ENCODE measurements at regions not wholly inside any gene's neighbourhood (a gene's known extent, or its start where the extent isn't known, plus 50 kb on each side); places are given as distances from the start of the nearest gene placed in this dataset.

DNA sequence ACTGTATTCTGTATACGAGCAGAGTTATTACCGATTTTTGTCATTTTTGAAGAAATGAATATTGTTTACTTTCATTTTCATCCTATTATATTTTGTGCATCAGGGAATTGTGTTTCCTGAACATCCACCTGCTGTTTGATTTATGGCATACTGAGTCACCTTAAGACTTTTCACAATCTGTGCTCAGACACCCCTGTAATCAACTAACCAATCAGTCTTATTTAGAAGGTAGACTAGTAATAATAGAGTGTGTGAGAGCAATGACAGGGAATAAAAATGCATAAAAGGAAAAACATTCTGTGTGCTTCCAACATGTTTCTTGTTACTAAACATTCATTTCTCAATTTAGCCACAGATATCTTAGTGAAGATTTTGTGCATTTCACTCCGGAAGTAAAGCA lies 1413.6 kb upstream of the ACO1 start:
- Mint-ChIP-seq H3K27me3 (ENCODE audit: insufficient read depth) (no peaks in the 10 kb centered on the region), H3K9me3 (no peaks in the 10 kb centered on the region), H3K4me1 (peaks cover 3% of the 10 kb centered on the region)

DNA sequence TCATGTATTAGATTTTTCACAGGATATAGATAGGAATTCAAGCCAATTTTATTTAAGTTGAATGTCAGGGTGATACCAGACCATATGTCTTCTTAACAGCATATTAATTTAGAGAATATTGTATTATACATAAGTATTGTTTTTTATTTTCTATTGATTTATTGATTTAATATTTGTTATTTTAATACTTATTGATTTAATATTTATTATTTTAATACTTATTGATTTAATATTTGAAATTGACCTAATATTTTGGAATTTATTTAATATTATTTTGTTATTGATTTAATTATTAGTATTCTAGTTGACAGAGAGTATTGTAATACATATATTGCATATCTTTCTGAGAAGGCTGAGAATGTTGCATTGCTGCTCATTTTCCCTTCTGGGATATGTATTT lies 1411.8 kb upstream of the ACO1 start:
- H3K27ac ChIP-seq (ENCODE audit: low read depth, low read length) = no peak overlapping the region
- TF ChIP-seq, protein P1, sequence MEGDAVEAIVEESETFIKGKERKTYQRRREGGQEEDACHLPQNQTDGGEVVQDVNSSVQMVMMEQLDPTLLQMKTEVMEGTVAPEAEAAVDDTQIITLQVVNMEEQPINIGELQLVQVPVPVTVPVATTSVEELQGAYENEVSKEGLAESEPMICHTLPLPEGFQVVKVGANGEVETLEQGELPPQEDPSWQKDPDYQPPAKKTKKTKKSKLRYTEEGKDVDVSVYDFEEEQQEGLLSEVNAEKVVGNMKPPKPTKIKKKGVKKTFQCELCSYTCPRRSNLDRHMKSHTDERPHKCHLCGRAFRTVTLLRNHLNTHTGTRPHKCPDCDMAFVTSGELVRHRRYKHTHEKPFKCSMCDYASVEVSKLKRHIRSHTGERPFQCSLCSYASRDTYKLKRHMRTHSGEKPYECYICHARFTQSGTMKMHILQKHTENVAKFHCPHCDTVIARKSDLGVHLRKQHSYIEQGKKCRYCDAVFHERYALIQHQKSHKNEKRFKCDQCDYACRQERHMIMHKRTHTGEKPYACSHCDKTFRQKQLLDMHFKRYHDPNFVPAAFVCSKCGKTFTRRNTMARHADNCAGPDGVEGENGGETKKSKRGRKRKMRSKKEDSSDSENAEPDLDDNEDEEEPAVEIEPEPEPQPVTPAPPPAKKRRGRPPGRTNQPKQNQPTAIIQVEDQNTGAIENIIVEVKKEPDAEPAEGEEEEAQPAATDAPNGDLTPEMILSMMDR (conservative IDR thresholded peaks at IDR 0.05) = no peak
- no peak overlapping the region for H3K27ac Mint-ChIP-seq
- no peaks in the 10 kb centered on the region for H3K9me3 Mint-ChIP-seq
- no peaks in the 10 kb centered on the region for H3K9me3 ChIP-seq (ENCODE audit: control insufficient read depth, low read length)
- H3K4me3 Mint-ChIP-seq = no peak overlapping the region
- no peak overlapping the region for H3K4me3 ChIP-seq (ENCODE audit: low read length)
- H3K9ac ChIP-seq (ENCODE audit: extremely low read depth, low read length, poor library complexity, severe bottlenecking) = no peak overlapping the region
- DNase-seq = no peak
- no peaks in the 10 kb centered on the region for H3K4me1 Mint-ChIP-seq
- H3K36me3 Mint-ChIP-seq (ENCODE audit: low read depth) = no peaks in the 10 kb centered on the region
- no peaks in the 10 kb centered on the region for H3K27me3 Mint-ChIP-seq (ENCODE audit: insufficient read depth)
- H3K27me3 ChIP-seq (ENCODE audit: control insufficient read depth, insufficient read depth, low read length, poor library complexity, severe bottlenecking) = no peaks in the 10 kb centered on the region
- no peaks in the 10 kb centered on the region for H3K4me1 ChIP-seq (ENCODE audit: control insufficient read depth, insufficient read depth, low read length)
- no peaks in the 10 kb centered on the region for H3K36me3 ChIP-seq (ENCODE audit: control insufficient read depth, insufficient read depth, low read length)

More for the DNA sequence above, 1413.6 kb upstream of the ACO1 start:
- TF ChIP-seq, protein P1 (conservative IDR thresholded peaks at IDR 0.05) = no peak
- no peaks in the 10 kb centered on the region for H3K27me3 ChIP-seq (ENCODE audit: control insufficient read depth, insufficient read depth, low read length, poor library complexity, severe bottlenecking)
- Mint-ChIP-seq H3K36me3 (ENCODE audit: low read depth) (no peaks in the 10 kb centered on the region), H3K27ac (no peak overlapping the region), H3K4me3 (no peak overlapping the region)
- 80 to 95% methylated on average over 2 to 3 of the region's 3 CpGs for WGBS, 2 experiments (ENCODE audit: insufficient coverage in 1 of 2, insufficient read length in 1 of 2)
- no peak overlapping the region for H3K27ac ChIP-seq (ENCODE audit: low read depth, low read length)
- H3K36me3 ChIP-seq (ENCODE audit: control insufficient read depth, insufficient read depth, low read length) = no peaks in the 10 kb centered on the region
- no peaks in the 10 kb centered on the region for H3K9me3 ChIP-seq (ENCODE audit: control insufficient read depth, low read length)
- H3K4me1 ChIP-seq (ENCODE audit: control insufficient read depth, insufficient read depth, low read length) = no peaks in the 10 kb centered on the region
- H3K4me3 ChIP-seq (ENCODE audit: low read length) = no peak overlapping the region
- no peak for DNase-seq
- H3K9ac ChIP-seq (ENCODE audit: extremely low read depth, low read length, poor library complexity, severe bottlenecking) = no peak overlapping the region

DNA sequence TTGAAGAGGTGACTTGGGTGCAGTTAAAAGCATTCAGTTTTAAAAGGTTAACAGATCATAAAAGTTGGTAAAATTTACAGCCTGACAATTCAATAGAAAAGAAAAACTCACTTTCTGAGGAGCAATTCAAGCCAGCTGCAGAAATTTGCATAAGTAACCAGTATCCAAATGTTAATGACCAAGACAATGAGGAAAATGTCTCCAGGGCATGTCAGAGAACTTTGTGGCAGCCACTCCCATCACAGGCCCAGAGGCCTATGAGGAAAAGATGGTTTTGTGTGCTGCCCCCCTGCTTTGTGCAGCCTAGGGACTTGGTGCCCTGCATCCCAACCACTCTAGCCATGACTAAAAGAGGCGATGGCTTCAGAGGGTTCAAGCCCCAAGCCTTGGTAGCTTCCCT lies 1406.5 kb upstream of the ACO1 start:
- H3K27ac Mint-ChIP-seq = no peak overlapping the region
- Histone ChIP-seq H3K27me3 (ENCODE audit: control insufficient read depth, insufficient read depth, low read length, poor library complexity, severe bottlenecking) (no peaks in the 10 kb centered on the region), H3K4me3 (ENCODE audit: low read length) (no peak overlapping the region), H3K4me1 (ENCODE audit: control insufficient read depth, insufficient read depth, low read length) (no peaks in the 10 kb centered on the region), H3K27ac (ENCODE audit: low read depth, low read length) (no peak overlapping the region), H3K9me3 (ENCODE audit: control insufficient read depth, low read length) (no peaks in the 10 kb centered on the region), H3K9ac (ENCODE audit: extremely low read depth, low read length, poor library complexity, severe bottlenecking) (no peak overlapping the region), H3K36me3 (ENCODE audit: control insufficient read depth, insufficient read depth, low read length) (no peaks in the 10 kb centered on the region)
- TF ChIP-seq, protein P1 (conservative IDR thresholded peaks at IDR 0.05) = no peak
- no peaks in the 10 kb centered on the region for H3K9me3 Mint-ChIP-seq
- WGBS, 2 experiments (ENCODE audit: insufficient coverage in 1 of 2, insufficient read length in 1 of 2) = 90% methylated on average over 1 of the region's 1 CpG; no CpG with 5 or more reads in 1 of the 2 experiments
- no peaks in the 10 kb centered on the region for H3K36me3 Mint-ChIP-seq (ENCODE audit: low read depth)
- no peaks in the 10 kb centered on the region for H3K4me1 Mint-ChIP-seq
- H3K4me3 Mint-ChIP-seq = no peak overlapping the region
- H3K27me3 Mint-ChIP-seq (ENCODE audit: insufficient read depth) = no peaks in the 10 kb centered on the region
- DNase-seq = no peak
